GM18867 (cell line): ENCODE measurements at regions not wholly inside any gene's neighbourhood (a gene's known extent, or its start where the extent isn't known, plus 50 kb on each side); places are given as distances from the start of the nearest gene placed in this dataset.
"Not testable (repeated sequence)": the region's sequence is repeated elsewhere in the genome, so short reads cannot be mapped to it uniquely, and the experiment has no call there.

ENCODE experiments used
- ATAC-seq: cut with Tn5 transposase; IDR thresholded peaks from one replicate; pipeline ENCODE4 v1.9.1; 2021; ENCODE audit warnings: mild to moderate bottlenecking, moderate library complexity; ENCODE audit not compliant: unreplicated experiment

GRCh38 chr13:68535329-68535728 is 1305.2 kb upstream of the PCDH9 start:
- no peak for ATAC-seq

- ATAC-seq = not testable (repeated sequence)
Observed at GRCh38 chr13:68527167-68527566, 1297.0 kb upstream of the PCDH9 start.

DNA sequence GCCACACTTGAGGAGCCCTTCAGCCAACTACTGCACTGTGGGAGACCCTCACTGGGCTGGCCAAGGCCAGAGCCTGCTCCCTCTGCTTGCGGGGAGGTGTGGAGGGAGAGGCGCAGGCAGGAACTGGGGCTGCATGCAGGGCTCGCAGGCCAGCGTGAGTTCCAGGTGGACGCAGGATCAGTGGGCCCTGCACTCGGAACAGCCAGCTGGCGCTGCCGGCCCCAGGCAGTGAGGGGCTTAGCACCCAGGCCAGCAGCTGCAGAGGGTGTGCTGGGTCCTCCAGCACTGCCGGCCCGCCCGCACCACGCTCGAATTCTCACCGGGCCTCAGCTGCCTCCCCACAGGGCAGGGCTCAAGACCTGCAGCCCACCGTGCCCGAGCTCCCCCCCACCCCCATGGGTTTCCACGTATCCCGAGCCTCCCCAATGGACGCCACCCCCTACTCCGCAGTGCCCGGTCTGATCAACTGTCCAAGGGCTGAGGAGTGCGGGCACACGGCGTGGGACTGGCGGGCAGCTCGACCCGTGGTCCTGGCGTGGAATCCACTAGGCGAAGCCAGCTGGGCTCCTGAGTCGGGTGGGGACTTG is 1293.8 kb upstream of the PCDH9 start:
- no peak for ATAC-seq

- ATAC-seq = no peak
Observed at GRCh38 chr13:68522184-68522583, 1292.0 kb upstream of the PCDH9 start.

DNA sequence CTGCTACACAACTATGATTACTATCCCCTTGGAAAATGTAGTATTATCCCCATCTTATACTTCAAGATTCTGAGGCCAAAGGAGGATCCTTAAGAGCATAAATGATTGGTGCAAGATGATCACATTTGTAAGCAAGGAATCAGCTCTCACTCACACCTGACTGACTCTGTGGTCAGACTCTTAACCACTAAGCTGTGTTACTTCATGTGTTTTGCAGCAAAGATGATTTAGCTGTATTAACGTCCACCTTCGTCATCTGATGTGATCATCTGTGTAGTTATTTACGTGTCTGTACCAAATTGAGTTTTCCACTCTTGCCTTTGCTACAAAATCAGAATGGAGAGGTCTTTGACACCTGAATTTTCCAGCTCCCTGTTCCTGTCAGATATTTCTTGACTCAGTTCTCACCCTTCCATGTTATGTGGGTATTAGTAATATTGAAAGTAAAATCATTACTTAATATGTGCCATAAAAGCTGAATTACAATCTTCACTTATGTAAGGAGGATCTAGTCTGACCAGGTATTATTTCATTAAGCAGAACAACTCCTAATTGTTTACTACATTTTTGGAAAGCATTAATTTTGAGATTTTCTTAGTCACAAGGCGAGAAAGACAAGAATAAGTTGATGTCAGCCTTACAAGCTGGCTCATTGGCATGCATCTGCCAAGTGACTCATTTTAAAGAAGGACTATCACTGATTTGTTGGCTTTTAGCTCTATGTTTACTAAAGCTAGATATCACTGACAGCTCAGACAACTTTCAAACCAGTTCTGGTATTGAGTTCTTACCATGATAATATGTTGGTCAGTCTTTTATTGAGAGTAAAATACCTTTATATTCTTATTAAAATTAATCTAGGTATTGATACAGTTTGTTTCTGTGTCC is 1279.8 kb upstream of the PCDH9 start:
- no peak for ATAC-seq

- ATAC-seq = no peak
Observed at GRCh38 chr13:68506888-68507551, 1276.9 kb upstream of the PCDH9 start.

- no peak for ATAC-seq
Observed at GRCh38 chr13:68490594-68490993, 1260.5 kb upstream of the PCDH9 start.

DNA sequence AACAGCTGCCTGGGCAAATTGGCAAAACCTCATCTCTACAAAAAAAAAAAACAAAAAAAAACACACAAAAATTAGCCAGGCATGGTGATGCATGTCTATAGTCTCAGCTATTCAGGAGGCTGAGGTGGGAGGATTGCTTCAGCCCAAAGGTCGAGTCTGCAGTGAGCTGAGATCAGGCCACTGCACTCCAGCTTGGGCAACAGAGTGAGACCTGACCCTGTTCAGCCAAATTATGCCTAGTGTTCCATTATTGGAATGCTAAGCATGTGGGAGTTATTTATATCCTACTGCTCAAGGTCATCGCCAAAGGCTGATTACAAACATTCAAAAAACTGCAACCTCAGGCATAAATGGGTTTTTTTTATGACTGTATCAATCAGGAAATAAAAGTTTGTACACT is 1251.0 kb upstream of the PCDH9 start:
- no peak for ATAC-seq

DNA sequence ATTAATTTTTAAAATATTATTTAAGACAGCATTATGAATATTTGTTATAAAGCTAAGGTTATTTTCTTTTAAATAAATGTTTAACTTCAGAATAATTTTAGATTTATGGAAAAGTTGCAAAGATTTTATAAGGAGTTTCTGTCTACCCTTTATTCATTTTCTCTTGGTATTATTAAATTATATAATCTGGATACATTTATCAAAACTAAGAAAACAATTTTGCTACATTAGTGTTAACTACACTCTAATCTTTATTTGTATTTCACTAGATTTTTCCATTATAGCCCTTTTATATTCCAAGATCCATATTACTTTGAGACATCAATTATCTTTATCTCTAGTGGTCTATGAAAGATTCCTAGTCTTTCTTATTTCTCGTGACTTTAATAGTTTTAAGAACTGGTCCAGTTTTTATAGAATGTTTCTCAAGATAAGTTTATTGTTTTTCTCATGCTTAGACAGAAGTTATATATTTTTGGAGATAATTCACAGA is 1243.7 kb upstream of the PCDH9 start:
- no peak for ATAC-seq

- no peak for ATAC-seq
Observed at GRCh38 chr13:68467160-68467559, 1237.0 kb upstream of the PCDH9 start.

GRCh38 chr13:68440874-68441273 is 1210.7 kb upstream of the PCDH9 start:
- ATAC-seq = no peak

- no peak for ATAC-seq
Observed at GRCh38 chr13:68439817-68440216, 1209.7 kb upstream of the PCDH9 start.

DNA sequence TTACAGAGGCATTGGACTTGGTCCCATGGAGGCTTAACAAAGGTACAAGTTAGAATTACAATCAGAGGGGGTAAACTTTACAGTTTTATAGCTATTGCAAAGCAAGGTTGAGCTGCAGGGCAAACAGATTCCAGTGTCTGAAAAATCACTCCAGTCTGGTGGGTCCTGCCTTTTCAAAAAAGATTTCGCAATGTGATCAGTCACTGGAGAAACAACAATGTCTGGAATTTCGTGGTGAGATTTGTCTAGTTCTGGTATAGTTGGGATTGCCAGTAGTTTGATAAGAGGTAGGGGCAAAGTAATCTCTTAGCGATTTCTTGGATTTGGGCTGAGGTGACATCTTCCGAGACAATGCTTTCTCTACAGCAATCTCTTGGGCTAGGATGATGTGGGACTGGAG is 1198.2 kb upstream of the PCDH9 start:
- ATAC-seq = no peak

GRCh38 chr13:68417801-68418200 is 1187.7 kb upstream of the PCDH9 start:
- no peak for ATAC-seq

DNA sequence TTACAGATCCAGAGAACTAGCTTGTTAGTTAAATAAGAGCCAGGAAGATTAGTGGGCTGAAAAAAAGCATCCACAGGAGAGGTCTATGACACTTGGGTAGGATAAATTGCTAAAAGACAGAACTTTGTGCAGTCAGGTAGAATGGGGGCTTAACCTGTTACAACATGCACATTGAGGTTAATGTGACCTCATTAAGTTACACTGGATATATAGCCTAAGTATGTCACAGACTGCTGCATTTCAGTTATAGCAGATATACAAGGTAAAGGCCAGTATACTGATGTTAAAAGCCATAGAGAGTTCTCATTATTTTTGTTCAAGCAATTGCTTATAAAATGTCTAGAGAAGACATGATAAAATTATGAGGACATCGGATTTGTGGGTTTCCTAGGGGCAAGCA is 1179.9 kb upstream of the PCDH9 start:
- no peak for ATAC-seq

DNA sequence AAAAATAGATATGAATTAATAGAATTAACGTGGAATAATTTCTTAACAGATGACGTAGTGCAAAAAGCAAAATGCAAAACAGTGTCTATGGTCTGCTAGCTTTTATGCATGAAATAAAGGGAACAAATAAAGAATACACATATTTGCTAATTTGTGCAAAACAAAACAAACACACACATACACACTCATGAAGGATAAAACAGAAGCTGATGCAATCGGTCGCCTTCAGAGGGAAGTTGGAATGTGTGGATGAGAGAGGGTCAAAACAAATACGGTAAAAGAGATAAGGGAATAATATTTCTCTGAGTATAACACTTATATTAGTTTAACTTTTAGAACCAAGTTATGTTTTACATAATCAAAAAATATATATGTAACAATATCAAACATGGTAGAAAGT is 1160.9 kb upstream of the PCDH9 start:
- ATAC-seq = no peak

DNA sequence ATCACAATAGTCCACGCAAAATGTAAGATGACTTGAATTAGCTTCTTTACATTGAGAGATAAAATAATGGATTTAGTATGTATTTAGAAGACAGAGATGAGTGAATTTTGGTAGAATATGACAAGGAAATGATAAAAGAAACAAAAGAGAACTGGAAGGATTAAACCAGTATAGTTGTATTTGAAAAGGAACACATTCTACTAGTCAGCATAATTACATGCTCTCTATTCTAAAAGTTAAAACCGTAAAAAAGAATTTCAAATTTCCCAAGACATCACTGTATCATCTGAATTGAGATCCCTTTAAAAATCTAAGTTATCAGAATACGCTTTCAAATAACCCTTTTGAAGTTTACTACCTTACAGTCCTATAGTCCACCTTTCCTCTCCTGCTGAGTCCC is 1156.7 kb upstream of the PCDH9 start:
- ATAC-seq = no peak

DNA sequence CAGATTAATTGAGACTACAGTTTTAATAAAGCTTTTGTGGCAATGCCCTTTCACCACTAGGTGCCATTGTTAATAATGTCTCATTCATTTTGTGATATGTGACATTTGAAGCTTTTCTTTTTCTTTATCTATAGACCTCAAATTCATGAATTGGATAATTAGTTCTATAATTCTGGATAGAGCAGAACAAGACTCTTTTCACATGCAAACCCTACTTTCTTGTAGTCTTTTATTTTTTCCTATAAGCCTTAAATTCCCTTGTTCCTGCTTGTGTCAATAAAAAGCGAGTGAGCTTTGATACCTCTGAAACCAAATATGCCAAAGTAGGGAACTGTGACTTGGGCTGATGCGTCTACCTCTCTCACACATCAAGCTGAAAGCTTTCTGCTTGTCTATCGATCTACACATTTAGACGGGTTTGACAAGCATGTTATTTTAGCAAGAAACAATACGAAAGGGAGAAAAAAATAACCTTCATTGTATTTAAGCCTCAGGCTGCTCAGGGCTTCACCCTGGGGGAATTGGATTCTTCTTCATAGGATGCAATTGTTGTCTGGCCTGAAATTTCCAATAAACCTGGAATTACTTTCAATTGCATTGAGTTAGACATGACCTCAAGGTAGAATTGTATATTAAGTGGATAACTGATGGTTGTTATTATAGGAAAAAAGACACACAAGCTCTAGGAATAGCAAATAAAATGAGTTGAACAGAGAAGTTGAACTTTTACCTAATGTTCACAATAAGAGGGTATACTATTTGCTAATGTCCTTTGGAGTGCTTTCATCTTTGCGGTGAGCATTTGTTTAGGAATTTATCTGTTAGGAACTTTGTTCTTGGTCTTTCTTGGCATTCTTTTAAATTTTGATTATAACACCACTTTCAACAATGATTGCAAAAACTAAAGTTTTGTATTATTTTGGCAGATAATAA is 1150.2 kb upstream of the PCDH9 start:
- ATAC-seq = no peak

DNA sequence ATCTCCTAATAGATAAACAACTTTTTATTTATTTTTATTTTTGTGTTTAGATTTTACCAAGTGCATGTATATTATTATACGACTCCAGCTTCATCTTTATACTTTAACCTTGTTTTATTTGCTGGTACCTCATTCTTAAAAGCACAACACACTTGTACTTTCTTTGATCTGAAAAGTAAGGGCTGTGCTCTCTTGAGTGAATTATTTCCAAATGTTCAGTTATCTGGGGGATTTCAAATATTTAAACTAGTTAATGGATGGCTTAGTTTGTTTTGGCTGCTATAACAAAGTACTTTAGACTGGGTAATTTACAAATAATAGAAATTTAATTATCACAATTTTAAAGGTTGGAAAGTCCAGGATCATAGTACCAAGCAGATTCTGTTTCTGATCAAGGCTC is 1148.2 kb upstream of the PCDH9 start:
- ATAC-seq = no peak

DNA sequence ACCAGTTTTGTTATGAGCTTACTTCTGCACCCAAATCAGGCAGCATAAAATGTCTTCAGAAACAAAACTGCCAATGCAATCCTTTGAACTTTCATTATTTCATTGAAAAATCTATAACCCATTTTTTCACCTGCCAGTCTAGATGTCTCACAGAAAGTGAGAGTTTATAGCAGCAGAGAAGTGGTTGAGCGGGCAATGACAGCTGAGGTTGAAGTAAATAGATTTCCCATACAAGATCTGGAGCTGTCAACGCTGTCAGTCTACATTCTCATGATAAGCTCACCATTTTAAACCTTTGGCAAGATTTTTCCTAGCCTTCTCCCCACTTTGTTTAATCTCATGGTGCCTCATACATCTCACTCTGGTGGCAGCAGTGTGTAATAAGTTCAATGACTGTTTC is 1144.9 kb upstream of the PCDH9 start:
- ATAC-seq = no peak

- no peak for ATAC-seq
Observed at GRCh38 chr13:68369739-68370138, 1139.6 kb upstream of the PCDH9 start.
